GM19372 (cell line): ENCODE measurements at regions not wholly inside any gene's neighbourhood (a gene's known extent, or its start where the extent isn't known, plus 50 kb on each side); places are given as distances from the start of the nearest gene placed in this dataset.
"Not testable (repeated sequence)": the region's sequence is repeated elsewhere in the genome, so short reads cannot be mapped to it uniquely, and the experiment has no call there.

Experiments used
- ATAC-seq: cut with Tn5 transposase; IDR thresholded peaks from one replicate; pipeline ENCODE4 v1.9.1; 2021; ENCODE audit warnings: mild to moderate bottlenecking, low read depth, moderate library complexity; ENCODE audit not compliant: unreplicated experiment

DNA sequence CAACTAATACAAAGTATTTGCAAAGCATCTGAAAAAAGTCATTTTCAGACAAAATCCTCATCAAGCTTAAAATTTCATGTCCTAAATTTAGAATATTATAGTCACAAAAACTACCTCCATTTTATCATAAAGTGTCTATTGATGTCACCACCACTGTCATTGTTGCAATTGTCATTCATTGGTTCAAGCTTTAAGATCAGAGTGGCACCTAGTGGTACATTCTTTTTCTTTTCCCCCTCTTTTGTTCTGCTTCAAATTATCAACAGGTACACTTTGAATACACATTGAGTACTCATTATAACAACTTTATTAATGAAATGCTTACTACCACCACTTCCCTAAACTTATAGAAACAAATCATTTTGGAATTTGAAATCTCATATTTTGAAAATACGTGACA is 379.8 kb downstream of the SEC23A start:
- ATAC-seq: no peak

DNA sequence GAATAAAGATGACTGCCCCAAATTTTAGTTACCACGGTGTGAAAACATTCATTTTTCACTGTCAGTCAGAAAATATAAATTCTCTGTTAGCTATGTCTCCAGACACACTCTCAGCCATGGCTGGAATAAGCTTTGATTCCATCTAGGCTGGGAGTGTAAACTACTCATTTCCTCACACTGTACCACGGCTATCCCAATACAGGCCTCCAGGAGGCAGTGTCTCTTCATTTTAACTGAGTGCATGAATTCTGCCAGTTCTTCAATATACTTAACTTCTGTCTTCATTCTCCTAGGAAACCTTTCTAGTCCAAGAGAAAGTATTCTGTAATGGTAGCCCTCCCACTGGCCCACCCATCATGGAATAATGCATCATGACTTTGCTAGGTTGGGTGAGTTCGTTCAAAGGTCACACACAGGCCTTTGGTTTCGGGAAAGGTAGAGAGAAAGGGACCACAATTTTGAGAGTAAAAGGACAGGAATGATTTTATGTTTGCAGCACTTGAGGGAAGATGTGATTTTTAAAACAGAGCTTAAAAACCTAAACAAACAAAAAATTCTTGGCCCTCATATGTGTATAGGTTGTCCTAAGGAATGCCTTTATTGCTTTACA is 381.1 kb downstream of the SEC23A start:
- ATAC-seq: no peak

GRCh38 chr14:38718519-38718918 is 384.5 kb downstream of the SEC23A start:
- ATAC-seq: no peak

DNA sequence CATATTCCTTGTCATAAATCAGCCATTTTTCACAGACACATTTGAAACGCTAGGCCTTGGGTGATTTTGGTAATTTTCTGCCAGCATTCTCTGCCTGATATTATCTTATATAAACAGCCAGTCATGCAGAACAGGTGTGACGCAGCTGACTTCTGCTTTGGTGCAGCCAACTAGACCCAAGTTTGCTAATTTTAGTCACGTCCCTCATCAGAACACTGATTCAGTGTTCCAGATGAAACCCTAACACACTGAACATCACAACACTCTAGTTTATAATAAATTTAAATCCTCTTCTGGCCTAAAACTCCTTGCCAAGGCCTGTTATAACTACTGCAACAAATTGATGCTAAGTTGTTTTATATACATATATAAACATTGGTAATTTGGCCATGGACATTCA is 386.1 kb downstream of the SEC23A start:
- ATAC-seq: no peak

DNA sequence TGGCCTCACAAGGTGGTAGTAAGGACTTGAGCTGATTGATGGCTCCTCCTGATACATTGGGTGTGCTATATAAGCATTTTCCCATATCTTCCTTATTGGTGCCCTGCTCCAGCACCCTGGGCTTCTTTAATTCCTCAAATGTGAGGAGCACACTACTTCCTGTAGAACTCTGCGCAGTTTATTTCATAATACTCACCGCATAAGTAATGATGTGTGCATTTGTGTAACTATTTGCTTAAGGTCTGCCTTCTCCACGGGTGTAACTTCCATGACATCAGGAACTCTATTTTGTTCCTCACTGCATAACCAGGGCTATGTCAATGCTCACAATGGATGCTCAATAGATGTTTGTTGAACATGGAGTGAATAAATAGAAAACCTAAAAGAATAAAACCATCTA is 392.2 kb downstream of the SEC23A start:
- no peak for ATAC-seq

- no peak for ATAC-seq
These were observed 392.8 kb downstream of the SEC23A start for GRCh38 chr14:38710196-38710595.

DNA sequence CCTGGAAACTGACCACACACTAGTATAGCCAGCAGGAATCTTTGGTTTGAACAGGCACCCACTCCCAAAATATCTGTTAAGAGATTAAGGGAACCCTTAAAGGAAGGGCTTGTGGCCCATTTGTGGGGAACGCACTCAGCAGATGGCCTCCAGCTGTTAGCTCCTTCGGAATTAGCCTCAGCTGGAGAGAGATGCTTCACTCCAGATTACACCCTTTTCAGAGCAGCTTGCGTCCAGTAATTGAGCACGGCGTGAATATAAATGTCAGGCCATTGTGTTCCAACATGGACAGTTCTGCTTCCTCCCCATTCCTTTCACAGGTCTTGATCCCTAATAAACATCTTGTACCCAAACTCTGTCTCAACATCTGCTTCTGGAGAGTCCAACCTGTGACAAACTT is 397.8 kb downstream of the SEC23A start:
- ATAC-seq: no peak

DNA sequence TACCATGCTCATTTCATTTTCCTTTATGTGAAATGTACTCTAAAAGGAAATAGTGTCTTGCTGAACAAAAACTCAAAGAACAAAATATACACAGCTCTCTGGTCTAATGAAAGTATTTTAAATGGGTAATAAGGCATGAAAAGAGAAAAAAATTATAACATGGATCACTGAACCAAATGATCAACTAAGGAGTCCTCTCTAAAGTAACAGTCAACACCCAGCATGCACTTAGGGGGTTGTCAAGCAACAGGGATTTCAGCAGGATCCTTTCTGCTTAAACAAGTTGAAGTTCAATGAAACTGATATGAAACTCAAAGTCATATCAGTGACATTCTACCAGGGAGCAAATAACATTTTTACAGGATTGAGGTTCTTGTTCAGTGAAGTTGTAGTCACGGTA is 398.8 kb downstream of the SEC23A start:
- ATAC-seq: no peak

- no peak for ATAC-seq
These were observed 406.1 kb downstream of the SEC23A start for GRCh38 chr14:38696925-38697324.

DNA sequence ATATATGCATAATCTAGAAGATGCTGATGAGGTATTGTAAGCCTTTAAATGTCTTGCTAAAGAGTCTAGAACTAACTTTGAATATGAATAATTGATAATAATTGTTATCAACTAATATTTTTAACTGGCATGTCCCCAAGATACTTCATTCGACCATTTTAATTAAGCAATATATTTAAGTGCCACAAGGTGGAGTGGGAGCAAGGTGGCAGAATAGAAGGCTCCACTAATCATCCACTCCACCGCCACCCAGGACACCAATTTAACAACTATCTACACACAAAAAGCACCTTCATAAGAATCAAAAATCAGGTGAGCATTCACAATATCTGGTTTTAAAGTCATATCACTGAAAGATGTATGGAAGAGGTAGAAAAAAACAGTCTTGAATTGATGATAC is 409.6 kb downstream of the SEC23A start:
- ATAC-seq: no peak

DNA sequence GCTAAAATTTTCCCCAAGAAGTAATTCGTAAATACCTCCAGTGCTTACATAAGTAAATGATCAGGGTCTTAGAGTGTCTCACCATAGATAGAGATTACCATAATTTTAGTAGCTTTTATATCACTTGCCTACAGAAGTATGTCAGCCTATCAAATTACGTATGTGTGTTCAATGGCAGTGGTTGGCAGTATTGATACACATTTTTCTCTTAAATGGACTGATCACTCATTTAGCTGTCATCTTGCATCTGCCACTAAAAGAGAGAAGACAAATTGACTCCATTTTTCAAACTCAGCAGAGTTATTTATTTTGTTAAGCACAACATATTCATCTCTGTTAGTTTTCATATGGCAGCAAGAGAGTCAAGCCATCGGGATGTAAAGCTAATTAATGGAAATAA is 413.1 kb upstream of the CLEC14A start:
- ATAC-seq: no peak

DNA sequence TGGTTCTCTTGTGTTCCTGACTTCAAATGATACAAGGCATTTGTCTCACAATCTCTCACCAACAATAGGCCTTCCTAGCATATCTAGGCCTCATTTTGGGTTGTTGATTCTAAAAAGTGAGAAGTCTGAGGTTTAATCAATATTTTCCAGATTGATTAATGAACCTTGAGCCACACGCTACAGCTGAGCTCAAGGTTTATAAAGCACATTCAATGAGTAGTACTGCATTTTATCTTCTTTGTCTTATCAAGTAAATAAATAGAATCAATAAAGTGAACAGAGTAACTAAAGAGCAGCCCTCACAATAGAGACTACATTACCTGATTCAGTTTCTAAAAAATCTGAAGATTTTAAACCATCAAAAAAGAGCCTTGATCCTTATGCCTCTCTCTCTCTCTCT is 407.5 kb upstream of the CLEC14A start:
- ATAC-seq: no peak

GRCh38 chr14:38662781-38663180 is 406.9 kb upstream of the CLEC14A start:
- no peak for ATAC-seq

GRCh38 chr14:38646391-38646790 is 390.5 kb upstream of the CLEC14A start:
- no peak for ATAC-seq

DNA sequence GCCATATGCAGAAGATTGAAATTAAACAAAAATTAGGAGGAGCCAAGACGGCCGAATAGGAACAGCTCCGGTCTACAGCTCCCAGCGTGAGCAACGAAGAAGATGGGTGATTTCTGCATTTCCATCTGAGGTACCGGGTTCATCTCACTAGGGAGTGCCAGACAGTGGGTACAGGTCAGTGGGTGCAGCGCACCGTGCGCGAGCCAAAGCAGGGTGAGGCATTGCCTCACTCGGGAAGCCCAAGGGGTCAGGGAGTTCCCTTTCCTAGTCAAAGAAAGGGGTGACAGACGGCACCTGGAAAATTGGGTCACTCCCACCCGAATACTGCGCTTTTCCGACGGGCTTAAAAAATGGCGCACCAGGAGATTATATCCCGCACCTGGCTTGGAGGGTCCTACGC is 379.0 kb upstream of the CLEC14A start:
- ATAC-seq: not testable (repeated sequence)

GRCh38 chr14:38629412-38629811 is 373.5 kb upstream of the CLEC14A start:
- ATAC-seq: no peak

GRCh38 chr14:38627163-38627562 is 371.3 kb upstream of the CLEC14A start:
- no peak for ATAC-seq

DNA sequence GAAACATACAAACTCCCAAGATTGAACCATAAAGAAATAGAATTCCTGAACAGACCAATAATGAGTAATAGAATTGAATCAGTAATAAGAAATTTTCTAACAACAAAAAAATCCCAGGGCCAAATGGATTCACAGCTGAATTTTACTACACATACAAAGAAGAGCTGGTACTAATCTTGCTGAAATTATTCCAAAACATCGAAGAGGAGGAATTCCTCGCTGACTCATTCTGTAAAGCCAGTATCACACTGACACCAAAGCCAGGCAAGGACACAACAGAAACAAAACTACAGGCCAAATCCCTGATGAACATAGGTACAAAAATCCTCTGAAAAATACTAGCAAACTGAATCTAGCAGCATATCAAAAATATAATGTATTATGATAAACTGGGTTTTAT is 367.8 kb upstream of the CLEC14A start:
- no peak for ATAC-seq

- ATAC-seq: no peak
These were observed 362.6 kb upstream of the CLEC14A start for GRCh38 chr14:38618514-38618913.

DNA sequence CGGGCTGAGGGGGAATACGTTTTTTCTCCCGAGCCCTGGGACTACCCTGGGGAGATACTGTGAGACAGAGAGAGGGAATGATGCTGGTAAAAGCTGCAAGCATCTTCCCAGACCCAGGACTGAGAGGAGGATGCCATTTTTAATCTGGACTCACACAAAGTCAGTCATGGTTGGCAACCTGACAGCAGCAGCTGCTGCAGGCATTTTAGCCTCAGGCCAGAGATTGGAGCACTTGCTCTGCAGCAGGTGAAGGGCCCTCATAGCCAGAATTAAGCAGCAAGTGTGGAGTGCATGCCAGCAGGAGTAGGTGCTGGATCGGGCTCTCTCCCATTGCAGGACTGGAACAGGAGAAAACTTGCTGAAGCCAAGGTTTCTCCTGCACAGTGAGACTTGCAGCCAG is 361.1 kb upstream of the CLEC14A start:
- no peak for ATAC-seq

- no peak for ATAC-seq
These were observed 356.0 kb upstream of the CLEC14A start for GRCh38 chr14:38611928-38612327.

- ATAC-seq: no peak
These were observed 352.4 kb upstream of the CLEC14A start for GRCh38 chr14:38608244-38608643.
